AG10803 (cell line): ENCODE measurements at regions not wholly inside any gene's neighbourhood (a gene's known extent, or its start where the extent isn't known, plus 50 kb on each side); places are given as distances from the start of the nearest gene placed in this dataset.
"Not testable (repeated sequence)": the region's sequence is repeated elsewhere in the genome, so short reads cannot be mapped to it uniquely, and the experiment has no call there.

Experiments used
- DNase-seq: peaks from one replicate; pipeline ENCODE4 v3.0.0; 2010; ENCODE audit warnings: low read depth
- H3K4me3 ChIP-seq: 2 replicates; pipeline ENCODE4 v1.5.1; 2011; ENCODE audit warnings: mild to moderate bottlenecking, low read length, control low read depth
- CTCF ChIP-seq: conservative IDR thresholded peaks from 2 replicates; pipeline ENCODE4 v1.5.1; 2011; ENCODE audit warnings: mild to moderate bottlenecking, low read length, control low read depth, inconsistent platforms

- H3K4me3 ChIP-seq: no peak overlapping the region
- no peak for TF ChIP-seq CTCF
- DNase-seq: no peak
These were observed 434.3 kb upstream of the IMPG1 start for GRCh38 chr6:76506808-76507207.

- TF ChIP-seq CTCF: no peak
- no peak overlapping the region for H3K4me3 ChIP-seq
- DNase-seq: no peak
These were observed 423.4 kb upstream of the IMPG1 start for GRCh38 chr6:76495909-76496308.

GRCh38 chr6:76491376-76491775 is 418.9 kb upstream of the IMPG1 start:
- DNase-seq, H3K4me3 ChIP-seq: not testable (repeated sequence)

GRCh38 chr6:76490456-76490855 is 418.0 kb upstream of the IMPG1 start:
- no peak overlapping the region for H3K4me3 ChIP-seq

GRCh38 chr6:76481101-76481500 is 408.6 kb upstream of the IMPG1 start:
- TF ChIP-seq CTCF: no peak
- DNase-seq: no peak
- no peak overlapping the region for H3K4me3 ChIP-seq

More at GRCh38 chr6:76490456-76490855, 418.0 kb upstream of the IMPG1 start:
- DNase-seq: no peak
- no peak for TF ChIP-seq CTCF

GRCh38 chr6:76472858-76473257 is 400.4 kb upstream of the IMPG1 start:
- no peak for TF ChIP-seq CTCF
- no peak for DNase-seq
- H3K4me3 ChIP-seq: no peak overlapping the region

- H3K4me3 ChIP-seq: no peak overlapping the region
- no peak for TF ChIP-seq CTCF
- DNase-seq: no peak
These were observed 393.8 kb upstream of the IMPG1 start for GRCh38 chr6:76466286-76466685.

GRCh38 chr6:76465410-76465809 is 392.9 kb upstream of the IMPG1 start:
- no peak overlapping the region for H3K4me3 ChIP-seq
- DNase-seq: no peak
- TF ChIP-seq CTCF: no peak
